GM19395 (cell line): ENCODE measurements at regions not wholly inside any gene's neighbourhood (a gene's known extent, or its start where the extent isn't known, plus 50 kb on each side); places are given as distances from the start of the nearest gene placed in this dataset.
"Not testable (repeated sequence)": the region's sequence is repeated elsewhere in the genome, so short reads cannot be mapped to it uniquely, and the experiment has no call there.

Experiments used
- ATAC-seq: cut with Tn5 transposase; IDR thresholded peaks from one replicate; pipeline ENCODE4 v1.9.1; 2021; ENCODE audit warnings: mild to moderate bottlenecking, moderate library complexity; ENCODE audit not compliant: unreplicated experiment

DNA sequence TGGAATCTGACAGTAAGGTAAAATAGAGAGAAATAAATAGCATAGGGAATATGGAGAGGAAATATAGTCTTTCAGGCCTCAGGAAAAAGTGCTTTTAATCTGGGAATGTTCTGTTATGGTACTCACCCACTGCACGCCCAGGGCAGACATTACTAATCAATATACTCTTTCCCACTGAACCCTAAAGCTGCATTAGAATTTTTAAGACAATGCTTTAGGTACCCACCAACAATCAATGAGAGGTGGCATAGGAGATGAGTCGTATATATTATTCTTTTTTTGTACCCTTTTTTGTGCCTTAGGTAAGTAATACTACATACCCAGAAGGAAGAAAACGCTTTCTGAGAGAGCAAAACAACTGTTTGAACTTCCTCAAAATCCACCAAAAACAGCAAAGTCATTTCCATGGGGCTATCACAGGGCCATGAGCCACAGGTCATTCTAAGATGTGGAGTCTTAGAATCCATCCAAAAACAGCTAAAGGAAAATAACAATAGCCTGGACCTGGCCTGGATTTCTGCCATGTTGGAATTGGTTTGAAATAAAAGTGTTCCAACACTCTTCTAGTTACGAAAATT, 542.1 kb downstream of the XYLT1 start:
- ATAC-seq = no peak

DNA sequence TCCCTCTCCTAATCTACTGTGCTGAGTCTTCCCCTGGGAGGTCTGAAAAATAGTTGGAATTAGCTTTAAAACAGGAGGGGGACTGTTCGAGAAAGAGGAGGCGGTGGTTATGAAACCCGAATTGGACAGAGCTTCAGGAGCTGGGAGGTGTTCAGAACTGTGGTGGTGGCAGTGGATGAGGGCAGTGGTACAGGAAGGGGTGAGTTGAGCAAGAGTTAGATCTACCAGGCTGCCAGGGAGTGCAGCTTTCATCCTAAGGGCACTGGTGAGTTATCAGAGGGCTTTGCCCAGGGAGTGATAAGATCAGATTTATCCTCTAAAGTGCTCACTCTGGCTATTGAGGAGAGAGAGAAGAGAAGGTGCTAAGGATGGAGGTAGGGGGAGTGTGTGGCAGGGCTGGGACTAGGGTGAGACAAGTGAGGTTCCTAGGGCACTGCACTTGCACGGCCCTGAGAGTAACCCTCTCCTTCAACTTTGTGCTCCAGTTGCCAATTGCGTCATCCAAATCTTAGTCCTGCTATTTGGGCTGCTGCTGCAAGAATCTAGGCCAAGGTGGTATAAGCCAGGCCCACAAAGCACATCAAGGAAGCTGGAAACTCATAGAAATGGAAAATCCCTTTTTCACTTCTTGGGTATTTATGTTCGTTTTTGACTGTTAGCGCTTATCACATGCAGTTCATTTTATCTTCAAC, 540.3 kb downstream of the XYLT1 start:
- ATAC-seq = no peak

DNA sequence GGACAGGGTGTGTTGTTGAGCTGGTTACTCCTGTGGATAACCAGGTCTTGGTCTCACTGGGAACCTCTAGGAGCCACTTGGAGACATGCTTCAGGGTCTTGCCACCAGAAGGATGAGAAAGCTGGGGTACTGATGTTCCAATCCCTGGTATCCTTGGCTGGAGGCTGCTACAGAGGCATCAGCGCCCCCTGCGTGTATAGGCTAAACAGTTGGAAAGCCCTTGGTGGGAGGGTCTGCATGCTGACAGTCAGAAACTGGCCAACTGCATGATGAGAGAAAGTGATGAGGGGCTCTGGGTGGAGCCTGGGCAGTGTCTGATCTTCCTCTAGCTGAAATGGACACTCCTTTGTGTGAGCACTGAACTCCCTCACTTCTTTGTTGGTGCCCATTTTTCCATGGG, 536.9 kb downstream of the XYLT1 start:
- no peak for ATAC-seq

- ATAC-seq = no peak
Observed at GRCh38 chr16:16934660-16935059, 536.1 kb downstream of the XYLT1 start.

- not testable (repeated sequence) for ATAC-seq
Observed at GRCh38 chr16:16935909-16936308, 534.9 kb downstream of the XYLT1 start.

GRCh38 chr16:16937576-16937975, 533.2 kb downstream of the XYLT1 start:
- no peak for ATAC-seq

DNA sequence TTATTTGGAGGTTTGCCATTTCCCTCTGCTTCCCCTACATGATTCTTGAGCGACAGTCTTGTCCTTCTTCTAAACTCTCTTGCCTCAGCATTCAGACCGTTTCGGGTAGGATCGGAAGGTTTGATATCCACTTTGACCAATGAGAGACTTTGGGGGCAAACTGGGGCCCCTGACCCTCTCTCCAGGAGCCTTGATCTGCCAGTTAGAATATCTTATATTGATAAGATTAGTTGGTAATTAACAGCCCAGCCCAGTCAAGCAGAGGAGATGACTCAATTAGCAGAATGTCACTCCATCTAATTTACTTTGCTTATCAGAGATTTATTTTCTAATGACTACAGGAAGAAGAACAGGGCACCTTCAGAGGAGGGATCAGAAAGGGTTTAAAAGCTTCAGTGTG, 532.8 kb downstream of the XYLT1 start:
- no peak for ATAC-seq

DNA sequence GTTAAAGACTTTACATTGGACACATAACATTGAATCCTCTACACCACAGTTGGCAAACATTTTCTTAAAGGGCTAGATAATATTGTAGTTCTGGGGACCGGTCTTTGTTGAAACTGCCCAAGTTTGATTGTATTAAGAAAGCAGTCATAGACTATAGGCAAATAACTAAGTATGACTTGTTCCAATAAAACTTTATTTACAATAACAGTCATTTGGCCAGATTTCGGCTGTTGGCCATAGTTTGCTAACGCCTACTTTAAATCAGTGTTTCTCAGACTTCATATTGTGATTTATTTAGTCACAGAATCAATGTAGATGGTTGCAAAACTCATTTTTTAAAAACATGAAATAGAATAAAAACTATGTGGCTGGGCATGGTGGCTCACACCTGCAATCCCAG, 531.8 kb downstream of the XYLT1 start:
- no peak for ATAC-seq

DNA sequence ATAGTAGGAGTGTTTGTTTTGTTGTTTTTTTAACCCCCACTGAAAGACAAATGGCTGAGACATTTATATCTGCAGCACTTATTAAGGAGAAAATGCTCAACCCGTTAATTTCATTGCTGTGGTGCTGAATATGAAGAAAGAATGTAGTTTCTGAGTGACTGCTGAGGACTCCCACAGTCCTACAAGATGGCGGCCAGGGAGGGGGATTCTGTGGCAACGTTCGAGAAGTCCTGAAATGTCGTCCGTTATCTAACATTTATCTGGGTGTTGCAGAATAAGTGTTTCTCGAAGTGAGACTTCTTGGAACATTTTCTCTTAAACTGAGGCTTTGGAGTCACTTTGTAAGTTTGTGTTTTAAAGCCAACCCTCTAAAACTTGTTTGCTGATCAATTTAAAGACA, 530.4 kb downstream of the XYLT1 start:
- ATAC-seq = no peak

- ATAC-seq = not testable (repeated sequence)
Observed at GRCh38 chr16:16942849-16943248, 527.9 kb downstream of the XYLT1 start.

- ATAC-seq = no peak
Observed at GRCh38 chr16:16945207-16945606, 525.6 kb downstream of the XYLT1 start.

DNA sequence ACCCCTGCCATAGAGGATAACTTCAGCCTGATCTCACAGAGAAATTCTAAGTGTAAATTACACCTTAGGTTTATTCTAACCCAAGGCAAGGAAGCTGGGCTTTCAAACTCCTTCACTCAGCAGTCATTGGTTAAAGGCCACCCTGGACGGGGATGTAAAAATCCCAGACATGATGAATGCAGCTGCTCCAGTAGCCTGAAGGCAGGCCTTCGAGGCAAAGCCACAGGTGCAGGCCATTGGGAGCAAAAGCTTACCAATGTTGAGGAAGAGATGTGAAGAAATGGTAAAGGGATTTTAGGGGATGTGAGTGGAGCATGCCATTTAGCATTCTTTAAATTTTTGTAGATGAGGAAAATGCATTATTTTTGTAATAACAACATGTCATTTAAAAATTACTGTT, 514.4 kb downstream of the XYLT1 start:
- ATAC-seq = no peak

DNA sequence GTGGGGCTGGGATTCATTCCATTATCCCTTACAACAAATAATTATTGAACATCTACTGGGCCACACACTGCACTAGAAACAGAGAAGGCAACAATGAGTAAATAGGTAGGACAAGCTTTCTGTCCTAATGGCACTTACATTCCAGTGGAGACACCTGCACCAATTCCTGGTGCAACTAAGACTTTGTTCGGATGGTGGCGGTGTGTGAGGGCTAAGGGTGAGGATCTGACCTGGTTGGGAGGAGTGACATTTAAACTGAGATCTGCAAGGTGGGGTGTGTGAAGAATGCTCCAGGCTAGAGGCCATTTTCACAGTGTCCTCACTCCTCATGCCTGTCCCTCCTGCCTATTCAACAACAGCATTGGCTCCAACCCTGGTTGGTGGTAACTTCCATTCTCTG, 510.0 kb downstream of the XYLT1 start:
- no peak for ATAC-seq

DNA sequence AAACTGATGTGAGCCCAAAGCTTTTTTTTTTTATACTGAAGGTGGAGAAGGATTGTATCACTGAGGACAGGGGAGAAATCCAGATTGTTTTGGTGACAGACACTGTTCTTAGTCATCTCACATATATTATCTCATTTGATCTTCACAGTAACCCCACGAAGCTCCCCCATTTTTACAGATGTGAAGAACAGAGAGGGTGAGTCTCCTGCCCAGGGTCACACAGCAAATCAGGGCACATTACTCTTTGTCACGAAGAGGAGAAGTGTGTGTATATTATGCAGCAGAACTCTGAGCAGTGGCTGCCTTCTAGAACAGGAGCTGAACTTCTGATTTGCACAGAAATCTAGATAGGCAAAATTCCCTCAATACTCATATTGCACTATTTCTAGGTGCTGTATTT, 504.3 kb downstream of the XYLT1 start:
- ATAC-seq = no peak

DNA sequence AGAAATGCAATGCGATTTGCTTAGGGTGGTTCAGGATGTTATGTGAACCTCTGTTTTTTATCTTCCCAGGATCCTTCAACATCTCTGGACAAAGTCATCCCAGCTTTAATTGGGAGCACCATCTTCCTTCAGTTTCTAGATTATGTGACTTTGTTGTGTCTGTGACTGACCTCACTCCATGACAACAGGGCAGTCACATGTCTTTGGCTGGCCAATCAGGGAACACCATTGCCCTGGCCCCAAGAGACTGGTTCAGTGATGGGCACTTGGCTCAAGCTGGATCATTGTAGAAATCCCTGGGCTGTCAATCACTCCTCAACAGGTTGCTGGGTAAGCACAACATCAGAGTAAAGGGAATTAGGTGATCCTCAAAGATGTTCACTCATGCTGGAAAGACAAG, 499.7 kb downstream of the XYLT1 start:
- no peak for ATAC-seq

DNA sequence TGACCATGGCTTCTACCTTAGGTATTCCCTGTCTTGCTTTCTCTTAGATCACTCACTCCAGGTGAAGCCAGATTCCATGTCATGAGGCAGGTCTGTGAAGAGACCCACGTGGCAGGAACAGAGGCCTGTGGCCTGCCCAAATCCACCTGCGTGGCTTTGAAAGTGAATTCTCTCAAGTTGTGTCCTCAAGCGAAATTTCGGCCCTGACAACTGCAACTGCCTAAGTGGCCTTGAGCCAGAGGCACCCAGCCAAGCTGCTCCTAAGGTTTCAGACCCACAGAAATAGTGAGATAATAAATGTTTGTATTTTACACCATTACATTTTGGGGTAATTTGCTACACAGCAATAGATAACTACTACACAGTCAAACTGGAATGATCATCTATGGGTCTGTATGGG, 497.9 kb downstream of the XYLT1 start:
- no peak for ATAC-seq

GRCh38 chr16:16973707-16974591, 496.8 kb downstream of the XYLT1 start:
- no peak for ATAC-seq

GRCh38 chr16:16982614-16983013, 488.1 kb downstream of the XYLT1 start:
- ATAC-seq = no peak

GRCh38 chr16:16983582-16983981, 487.2 kb downstream of the XYLT1 start:
- ATAC-seq = no peak

DNA sequence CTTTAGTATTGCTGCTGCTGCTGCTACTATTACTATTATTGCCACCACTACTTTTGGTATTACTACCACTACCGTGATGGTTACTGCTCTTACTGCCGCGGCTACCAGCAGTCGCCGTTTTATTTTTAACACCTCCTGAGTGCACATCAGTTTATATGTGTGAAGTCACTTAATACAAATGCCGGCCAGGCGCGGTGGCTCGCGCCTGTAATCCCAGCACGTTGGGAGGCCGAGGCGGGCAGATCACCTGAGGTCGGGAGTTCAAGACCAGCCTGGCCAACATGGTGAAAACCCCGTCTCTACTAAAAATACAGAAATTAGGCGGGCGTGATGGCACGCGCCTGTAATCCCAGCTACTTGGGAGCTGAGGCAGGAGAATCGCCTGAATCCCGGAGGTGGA, 486.7 kb downstream of the XYLT1 start:
- not testable (repeated sequence) for ATAC-seq

DNA sequence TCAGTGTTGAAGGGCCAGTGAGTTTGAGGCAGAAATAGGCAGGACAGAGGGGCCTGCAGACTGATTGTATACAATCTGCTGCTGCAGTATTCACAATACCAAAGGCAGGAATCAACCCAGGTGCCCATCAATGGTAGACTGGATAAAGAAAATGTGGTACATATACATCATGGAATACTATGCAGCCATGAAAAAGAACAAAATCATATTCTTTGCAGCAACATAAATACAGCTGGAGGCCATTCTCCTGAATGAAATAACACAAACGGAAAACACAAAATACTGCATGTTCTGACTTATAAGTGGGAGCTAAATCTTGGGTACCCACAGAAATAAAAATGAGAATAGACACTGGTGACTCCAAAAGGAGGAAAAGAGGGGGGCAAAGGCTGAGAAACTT, 485.1 kb downstream of the XYLT1 start:
- no peak for ATAC-seq

GRCh38 chr16:16988963-16989362, 481.8 kb downstream of the XYLT1 start:
- no peak for ATAC-seq
